ENCODE measurements at regions not wholly inside any gene's neighbourhood (a gene's known extent, or its start where the extent isn't known, plus 50 kb on each side); places are given as distances from the start of the nearest gene placed in this dataset.

DNA sequence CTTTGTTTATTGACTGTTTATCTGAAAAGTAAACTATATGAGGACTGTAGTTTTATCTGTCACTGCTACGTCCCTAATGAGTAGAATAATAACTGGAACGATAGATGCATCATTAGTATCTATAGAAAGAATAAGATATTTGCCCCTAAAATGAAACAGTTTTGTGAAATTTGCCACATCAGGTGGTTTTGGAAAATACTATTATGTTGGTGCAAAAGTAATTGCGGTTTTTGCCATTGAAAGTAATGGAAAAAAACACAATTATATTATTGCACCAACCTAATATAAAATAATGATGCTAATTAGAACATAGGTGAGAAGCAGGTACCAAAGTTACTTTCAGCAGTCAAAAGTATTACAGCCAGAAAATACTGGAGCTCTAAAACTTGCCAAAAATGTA, 158.3 kb downstream of the PABPC4L start:
- H3K27ac ChIP-seq: no peak overlapping the region
- H3K27me3 ChIP-seq: no peaks in the 10 kb centered on the region
- H3K36me3 ChIP-seq: no peaks in the 10 kb centered on the region
- no peaks in the 10 kb centered on the region for H4K20me1 ChIP-seq
- peaks cover 0 to 5% (median 0%) of the 10 kb centered on the region in 11 experiments; a peak in 2 of 22 replicates for H3K9me3 ChIP-seq (replicated peaks in 1 of 11)
- no peak overlapping the region for H3K4me2 ChIP-seq
- H3K4me3 ChIP-seq: no peak overlapping the region
- H3K9ac ChIP-seq: no peak overlapping the region
- H3K4me1 ChIP-seq: no peaks in the 10 kb centered on the region
- TF ChIP-seq Cebpa-rat (IDR thresholded peaks at IDR 0.05): no peak

DNA sequence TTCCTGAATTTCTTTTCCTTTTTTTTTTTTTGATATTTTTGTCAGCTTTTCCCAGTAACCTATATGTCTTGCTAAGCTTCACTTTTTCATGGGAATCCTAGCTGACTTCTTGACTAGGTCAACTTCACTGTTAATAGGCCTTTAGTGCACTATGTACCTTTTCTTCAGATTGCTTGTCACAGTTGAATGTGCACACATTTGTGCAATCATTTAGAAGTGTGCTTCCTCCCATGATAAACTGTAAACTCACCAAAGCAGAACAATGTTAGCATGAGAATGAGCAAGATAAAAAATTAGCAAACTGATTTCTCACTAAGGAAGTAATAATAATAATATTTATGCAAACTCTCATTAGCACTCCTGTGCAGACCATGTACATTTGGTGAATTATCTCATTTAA, 173.2 kb downstream of the PABPC4L start:
- H3K27me3 ChIP-seq: no peaks in the 10 kb centered on the region
- H3K4me3 ChIP-seq: no peak overlapping the region
- no peaks in the 10 kb centered on the region for H4K20me1 ChIP-seq
- H3K4me1 ChIP-seq: peaks cover 0 to 17% (median 14%) of the 10 kb centered on the region in 10 experiments; a peak in 16 of 20 replicates
- no peak for TF ChIP-seq Cebpa-rat (IDR thresholded peaks at IDR 0.05)
- peak overlapping the region in 7 of 11 experiments; percentile 19 to 56 (median 50); a peak in 9 of 22 replicates for H3K27ac ChIP-seq
- H3K36me3 ChIP-seq: no peaks in the 10 kb centered on the region
- no peaks in the 10 kb centered on the region for H3K9me3 ChIP-seq (replicated peaks in 1 of 11)
- peak overlapping the region in 8 of 11 experiments; percentile 1 to 49 (median 38); a peak in 12 of 22 replicates for H3K4me2 ChIP-seq
- no peak overlapping the region for H3K9ac ChIP-seq

- Histone ChIP-seq H3K36me3 (no peaks in the 10 kb centered on the region), H3K4me1 (peaks cover 0 to 17% (median 14%) of the 10 kb centered on the region in 10 experiments; a peak in 16 of 20 replicates), H3K4me3 (no peak overlapping the region), H3K9ac (no peak overlapping the region), H3K4me2 (peak overlapping the region in 8 of 11 experiments; percentile 1 to 49 (median 38); a peak in 11 of 22 replicates), H4K20me1 (no peaks in the 10 kb centered on the region), H3K27me3 (no peaks in the 10 kb centered on the region), H3K27ac (peak overlapping the region in 7 of 11 experiments; percentile 19 to 56 (median 49); a peak in 9 of 22 replicates), H3K9me3 (replicated peaks in 1 of 11) (no peaks in the 10 kb centered on the region)
- no peak for TF ChIP-seq Cebpa-rat (IDR thresholded peaks at IDR 0.05)
These were observed 173.7 kb downstream of the PABPC4L start for GRCh38 chr4:134027931-134028330.

GRCh38 chr4:134024251-134024650, 177.3 kb downstream of the PABPC4L start:
- Histone ChIP-seq H3K9ac (no peak overlapping the region), H3K9me3 (replicated peaks in 1 of 11) (no peaks in the 10 kb centered on the region), H3K27ac (no peak overlapping the region), H3K36me3 (no peaks in the 10 kb centered on the region), H3K4me3 (no peak overlapping the region), H3K4me1 (peaks cover 0 to 17% (median 14%) of the 10 kb centered on the region in 10 experiments; a peak in 16 of 20 replicates), H3K4me2 (no peak overlapping the region), H3K27me3 (no peaks in the 10 kb centered on the region), H4K20me1 (no peaks in the 10 kb centered on the region)
- no peak for TF ChIP-seq Cebpa-rat (IDR thresholded peaks at IDR 0.05)

GRCh38 chr4:134019657-134020056, 181.9 kb downstream of the PABPC4L start:
- H3K4me2 ChIP-seq: no peak overlapping the region
- no peak overlapping the region for H3K4me3 ChIP-seq
- TF ChIP-seq Cebpa-rat (IDR thresholded peaks at IDR 0.05): no peak
- no peaks in the 10 kb centered on the region for H3K4me1 ChIP-seq
- no peak overlapping the region for H3K9ac ChIP-seq
- no peaks in the 10 kb centered on the region for H3K36me3 ChIP-seq
- H3K27me3 ChIP-seq: no peaks in the 10 kb centered on the region
- H4K20me1 ChIP-seq: no peaks in the 10 kb centered on the region
- H3K9me3 ChIP-seq (replicated peaks in 1 of 11): no peaks in the 10 kb centered on the region
- H3K27ac ChIP-seq: no peak overlapping the region

DNA sequence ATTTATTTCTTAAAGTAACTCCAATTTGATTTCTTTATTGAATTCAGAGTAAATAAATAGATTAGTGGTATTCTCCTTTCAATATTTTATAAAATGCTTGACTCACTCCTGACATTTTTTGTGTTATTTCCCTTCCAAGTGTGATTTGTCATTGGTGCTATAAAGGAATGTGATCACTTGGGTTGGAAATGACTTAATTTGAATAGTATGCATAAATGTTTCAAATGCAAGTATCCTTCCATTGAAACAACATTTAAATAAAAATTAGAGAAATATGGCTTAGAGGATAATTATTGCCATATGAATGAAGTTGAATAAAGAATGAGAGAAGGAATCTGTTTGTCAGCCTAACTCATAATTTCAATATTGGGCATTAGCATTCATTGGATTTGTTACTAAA, 182.7 kb downstream of the PABPC4L start:
- H4K20me1 ChIP-seq: no peaks in the 10 kb centered on the region
- H3K27ac ChIP-seq: no peak overlapping the region
- no peak overlapping the region for H3K4me3 ChIP-seq
- H3K9ac ChIP-seq: no peak overlapping the region
- no peaks in the 10 kb centered on the region for H3K27me3 ChIP-seq
- H3K4me2 ChIP-seq: no peak overlapping the region
- H3K9me3 ChIP-seq (replicated peaks in 1 of 11): no peaks in the 10 kb centered on the region
- H3K4me1 ChIP-seq: no peaks in the 10 kb centered on the region
- no peak for TF ChIP-seq Cebpa-rat (IDR thresholded peaks at IDR 0.05)
- H3K36me3 ChIP-seq: no peaks in the 10 kb centered on the region

- peaks cover 0 to 5% (median 0%) of the 10 kb centered on the region in 11 experiments; a peak in 1 of 22 replicates for H3K9me3 ChIP-seq (replicated peaks in 1 of 11)
- no peak overlapping the region for H3K9ac ChIP-seq
- no peaks in the 10 kb centered on the region for H3K36me3 ChIP-seq
- no peak overlapping the region for H3K4me3 ChIP-seq
- H3K4me2 ChIP-seq: no peak overlapping the region
- no peak overlapping the region for H3K27ac ChIP-seq
- H3K27me3 ChIP-seq: no peaks in the 10 kb centered on the region
- no peaks in the 10 kb centered on the region for H3K4me1 ChIP-seq
- no peak for TF ChIP-seq Cebpa-rat (IDR thresholded peaks at IDR 0.05)
- no peaks in the 10 kb centered on the region for H4K20me1 ChIP-seq
These were observed 200.5 kb downstream of the PABPC4L start for GRCh38 chr4:134001057-134001456.

- H3K4me1 ChIP-seq: no peaks in the 10 kb centered on the region
- H3K27ac ChIP-seq: no peak overlapping the region
- H4K20me1 ChIP-seq: no peaks in the 10 kb centered on the region
- no peaks in the 10 kb centered on the region for H3K27me3 ChIP-seq
- no peak for TF ChIP-seq Cebpa-rat (IDR thresholded peaks at IDR 0.05)
- H3K9me3 ChIP-seq (replicated peaks in 1 of 11): peaks cover 0 to 8% (median 0%) of the 10 kb centered on the region in 11 experiments; a peak in 2 of 22 replicates
- no peak overlapping the region for H3K4me2 ChIP-seq
- no peak overlapping the region for H3K4me3 ChIP-seq
- no peaks in the 10 kb centered on the region for H3K36me3 ChIP-seq
- H3K9ac ChIP-seq: no peak overlapping the region
These were observed 204.2 kb downstream of the PABPC4L start for GRCh38 chr4:133997436-133997835.

- peaks cover 0 to 13% (median 6%) of the 10 kb centered on the region in 11 experiments; a peak in 15 of 22 replicates for H3K9me3 ChIP-seq (replicated peaks in 1 of 11)
- no peak overlapping the region for H3K4me3 ChIP-seq
- no peak overlapping the region for H3K9ac ChIP-seq
- H3K36me3 ChIP-seq: no peaks in the 10 kb centered on the region
- no peak overlapping the region for H3K4me2 ChIP-seq
- H3K27me3 ChIP-seq: no peaks in the 10 kb centered on the region
- no peaks in the 10 kb centered on the region for H3K4me1 ChIP-seq
- H4K20me1 ChIP-seq: no peaks in the 10 kb centered on the region
- TF ChIP-seq Cebpa-rat (IDR thresholded peaks at IDR 0.05): no peak
- no peak overlapping the region for H3K27ac ChIP-seq
These were observed 205.0 kb downstream of the PABPC4L start for GRCh38 chr4:133996431-133997121.

Measured in BLaER1 treated with 17β-estradiol and CSF1 and Interleukin-3, amounts not matched to agents 10 nM and 100 nM (cell line).